Heart left ventricle (tissue), 16 donors: ENCODE measurements at regions not wholly inside any gene's neighbourhood (a gene's known extent, or its start where the extent isn't known, plus 50 kb on each side); places are given as distances from the start of the nearest gene placed in this dataset.
A peak's percentile ranks its signal among the peaks of the same experiment; 100 is the strongest.
"Not testable (repeated sequence)": the region's sequence is repeated elsewhere in the genome, so short reads cannot be mapped to it uniquely, and the experiment has no call there.

Source experiments
- ATAC-seq, 4 donors: fragments of 200-7000 bp; cut with Tn5 transposase; one replicate each; pipeline ENCODE4 v1.9.1; 2020 to 2022; ENCODE audit warnings: moderate library complexity in 4 of 4, mild to moderate bottlenecking in 3 of 4, moderate number of reproducible peaks in 1 of 4
- DNase-seq, 5 donors: peaks; one replicate each; pipeline ENCODE4 v3.0.0-alpha.2; 2020
- H3K27ac ChIP-seq, 12 donors: fragments of 200-600 bp; sonication (generic) in 4 of 12; one replicate each; pipeline versions ENCODE4 v1.5.0 to v1.8.0; 2016 to 2022; ENCODE audit warnings: mild to moderate bottlenecking in 2 of 12
- H3K27me3 ChIP-seq, 9 donors: fragments of 200-600 bp; sonication (generic) in 2 of 9; one replicate each; pipeline versions ENCODE4 v1.5.1 to v1.8.0; 2016 to 2022; ENCODE audit warnings: mild to moderate bottlenecking in 3 of 9
- H3K36me3 ChIP-seq, 9 donors: fragments of 200-600 bp; sonication (generic) in 2 of 9; one replicate each; pipeline versions ENCODE4 v1.5.0 to v1.8.0; 2018 to 2022; ENCODE audit warnings: mild to moderate bottlenecking in 2 of 9
- H3K4me1 ChIP-seq, 12 donors: fragments of 200-600 bp; sonication (generic) in 4 of 12; one replicate each; pipeline versions ENCODE4 v1.5.0 to v1.8.0; 2016 to 2022; ENCODE audit warnings: mild to moderate bottlenecking in 3 of 12
- H3K4me3 ChIP-seq, 12 donors: fragments of 200-600 bp; sonication (generic) in 4 of 12; one replicate each; pipeline versions ENCODE4 v1.5.0 to v1.8.0; 2017 to 2022; ENCODE audit warnings: mild to moderate bottlenecking in 9 of 12, moderate library complexity in 4 of 12
- H3K9me3 ChIP-seq, 12 donors: fragments of 200-600 bp; sonication (generic) in 4 of 12; one replicate each; pipeline versions ENCODE4 v1.5.0 to v1.8.0; 2016 to 2022; ENCODE audit warnings: mild to moderate bottlenecking in 1 of 12
- CTCF ChIP-seq, 12 donors: fragments of 200-600 bp; sonication (generic) in 4 of 12; IDR thresholded peaks; one replicate each; pipeline versions ENCODE4 v1.5.0 to v1.8.0; 2018 to 2022; ENCODE audit warnings: antibody characterized with exemption in 12 of 12, mild to moderate bottlenecking in 5 of 12
- POLR2A ChIP-seq, 2 donors: fragments of 450-650 bp; IDR thresholded peaks; one replicate each; pipeline ENCODE4 v1.6.1; 2017; ENCODE audit warnings: antibody characterized with exemption in 2 of 2, mild to moderate bottlenecking in 2 of 2, moderate library complexity in 2 of 2
- WGBS, 4 donors: extraction: QIAGEN DNeasy Blood & Tissue Kit in 2 of 4; methylation state at CpG; one replicate each; pipeline versions ENCODE4 v1.1.5 to v1.1.7; 2013 to 2018; 5-methylcytosine and 5-hydroxymethylcytosine counted together
- intact Hi-C, 10 donors: fragments of 100-400 bp; cut with DNase I; formaldehyde crosslinking; loops; one replicate each; pipeline versions ENCODE4 v1.11.1 to v1.14.2; 2022
- donor health status: ischemic (EF 13 %, LVEDD 7.1; RV severe dilation, severe dysfunction).
- donor health status: healthy with polysubstance abuse.
- donor health status: DM: no; HTN: yes; CAD: no.
- donor health status: DM: no; HTN: no; CAD: no.
- donor health status: ischemic (EF 25% LVEDD 6.9; RV normal size, moderate dysfunction).
- donor health status: ischemic (EF 25% LVEDD 5.7; RV mildly dilated, moderate dysfunction).
- donor health status: healthy.
- donor health status: DM: yes; HTN: yes; CAD: no.
- donor health status: ischemic (EF 35%, LVEDD 5.7; RV mildly dilated, moderate dysfunction).
- donor health status: nonischemic (EF 11% LVEDD 7.7; RV severe dilation, severe dysfunction).
- donor health status: DM: yes; HTN: yes; CAD: no.
- donor health status: PGD.
- donor health status: ischemic (EF 29% LVEDD 5.4; RV normal size, mild dysfunction).
- donor health status: nonischemic (EF 23%, LVEDD 6.1; RV moderate dilation, normal function).

DNA sequence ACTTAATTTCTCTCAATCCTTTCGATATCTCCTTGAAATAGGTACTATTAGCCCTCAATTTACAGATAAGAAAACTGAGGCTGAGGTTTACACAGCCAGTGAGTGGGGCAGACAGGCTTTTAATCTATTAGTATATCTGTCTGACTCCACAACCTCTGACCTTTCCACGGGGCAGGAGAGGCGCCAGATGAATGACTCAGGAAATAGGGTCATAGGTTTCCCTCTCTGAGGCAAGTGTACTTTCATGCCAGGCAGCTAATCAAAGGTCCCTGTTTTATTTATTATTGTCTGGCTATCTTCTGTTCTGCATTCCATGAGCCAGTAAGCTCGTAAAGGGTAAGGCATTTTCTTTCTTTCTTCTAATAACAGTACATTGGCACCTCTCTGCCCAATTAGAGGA lies 79.6 kb upstream of the KLF4 start:
- TF ChIP-seq POLR2A (IDR thresholded peaks at IDR 0.05) = no peak
- no peak for TF ChIP-seq CTCF (IDR thresholded peaks at IDR 0.05)
- no peak overlapping the region for H3K27ac ChIP-seq
- H3K4me3 ChIP-seq = no peak overlapping the region
- WGBS, 4 donors = 62 to 72% (median 67%) methylated on average over 4 of the region's 4 CpGs
- DNase-seq (no peak), ATAC-seq (no peak)
- H3K27me3 ChIP-seq = no peaks in the 10 kb centered on the region
- no peaks in the 10 kb centered on the region for H3K4me1 ChIP-seq
- H3K36me3 ChIP-seq = no peaks in the 10 kb centered on the region
- intact Hi-C loops = no loop called here
- no peaks in the 10 kb centered on the region for H3K9me3 ChIP-seq

DNA sequence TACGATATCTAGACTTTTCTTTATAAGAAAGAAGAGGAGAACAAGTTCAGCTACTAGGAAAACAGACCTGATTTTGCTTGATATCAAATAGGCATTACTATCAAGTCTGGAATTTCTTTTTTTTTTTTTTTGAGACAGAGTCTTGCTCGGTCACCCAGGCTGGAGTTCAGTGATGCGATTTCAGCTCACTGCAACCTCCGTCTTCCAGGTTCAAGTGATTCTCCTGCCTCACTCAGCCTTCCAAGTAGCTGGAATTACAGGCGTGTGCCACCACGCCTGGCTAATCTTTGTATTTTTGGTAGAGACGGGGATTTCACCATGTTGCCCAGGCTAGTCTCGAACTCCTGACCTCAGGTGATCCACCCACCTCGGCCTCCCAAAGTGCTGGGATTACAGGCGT lies 78.8 kb upstream of the KLF4 start:
- 93 to 96% (median 94%) methylated on average over 10 of the region's 10 CpGs for WGBS, 4 donors
- H3K4me3 ChIP-seq, H3K27ac ChIP-seq, H3K4me1 ChIP-seq, intact Hi-C loops, H3K36me3 ChIP-seq, H3K27me3 ChIP-seq, H3K9me3 ChIP-seq, DNase-seq, ATAC-seq: not testable (repeated sequence)

GRCh38 chr9:107567462-107567861 lies 77.9 kb upstream of the KLF4 start:
- H3K27ac ChIP-seq = no peak overlapping the region
- no peak for ATAC-seq
- no peak for TF ChIP-seq POLR2A (IDR thresholded peaks at IDR 0.05)
- no peak for TF ChIP-seq CTCF (IDR thresholded peaks at IDR 0.05)
- WGBS, 4 donors = 82 to 91% (median 90%) methylated on average over 4 of the region's 4 CpGs
- no peaks in the 10 kb centered on the region for H3K36me3 ChIP-seq
- intact Hi-C loops = no loop called here
- DNase-seq = no peak
- H3K27me3 ChIP-seq = no peaks in the 10 kb centered on the region
- no peak overlapping the region for H3K4me3 ChIP-seq
- no peaks in the 10 kb centered on the region for H3K9me3 ChIP-seq
- H3K4me1 ChIP-seq = no peaks in the 10 kb centered on the region

- H3K27ac ChIP-seq = no peak overlapping the region
- H3K36me3 ChIP-seq = no peaks in the 10 kb centered on the region
- 57 to 67% (median 61%) methylated on average over 6 of the region's 6 CpGs for WGBS, 4 donors
- intact Hi-C loops = no loop called here
- H3K27me3 ChIP-seq = no peaks in the 10 kb centered on the region
- H3K9me3 ChIP-seq = no peaks in the 10 kb centered on the region
- peak in 1 of 5 donors; percentile 39 for DNase-seq
- TF ChIP-seq POLR2A (IDR thresholded peaks at IDR 0.05) = no peak
- TF ChIP-seq CTCF (IDR thresholded peaks at IDR 0.05) = no peak
- H3K4me3 ChIP-seq = no peak overlapping the region
- peak in 3 of 4 donors; percentile 39 to 62 (median 54) for ATAC-seq
- H3K4me1 ChIP-seq = no peaks in the 10 kb centered on the region
Observed at GRCh38 chr9:107566611-107567061, 77.1 kb upstream of the KLF4 start.

DNA sequence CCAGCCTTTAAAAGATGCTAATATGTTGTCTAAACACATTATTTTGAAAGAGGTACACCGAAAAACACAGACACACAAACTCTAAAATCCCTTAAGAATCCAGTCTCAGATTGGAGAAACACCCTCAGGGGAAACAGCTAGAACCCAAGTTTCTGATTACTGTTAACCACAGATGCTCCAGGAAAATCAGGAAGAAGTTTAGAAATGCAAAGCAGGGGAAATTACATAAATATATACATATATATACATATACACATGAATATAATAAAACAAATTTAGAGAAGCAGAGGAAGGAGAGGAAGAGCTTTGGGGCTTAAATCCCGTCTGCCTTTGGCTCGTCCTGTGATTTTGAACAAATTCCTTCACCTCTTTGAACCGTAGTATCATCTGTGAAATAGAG lies 73.2 kb upstream of the KLF4 start:
- H3K4me3 ChIP-seq = no peak overlapping the region
- WGBS, 4 donors = 88 to 91% (median 89%) methylated on average over 4 of the region's 4 CpGs
- TF ChIP-seq POLR2A (IDR thresholded peaks at IDR 0.05) (no peak), CTCF (IDR thresholded peaks at IDR 0.05) (no peak)
- ATAC-seq (no peak), DNase-seq (no peak)
- intact Hi-C loops = no loop called here
- H3K4me1 ChIP-seq = no peaks in the 10 kb centered on the region
- no peaks in the 10 kb centered on the region for H3K9me3 ChIP-seq
- H3K36me3 ChIP-seq = no peaks in the 10 kb centered on the region
- H3K27me3 ChIP-seq = no peaks in the 10 kb centered on the region
- no peak overlapping the region for H3K27ac ChIP-seq
